Gastroesophageal sphincter (tissue), 3 donors: ENCODE measurements at regions not wholly inside any gene's neighbourhood (a gene's known extent, or its start where the extent isn't known, plus 50 kb on each side); places are given as distances from the start of the nearest gene placed in this dataset.

Experiments
- EP300 ChIP-seq: sonication (generic); formaldehyde crosslinking; IDR thresholded peaks from one replicate; pipeline ENCODE4 v1.6.1; 2017; ENCODE audit warnings: antibody characterized with exemption, mild to moderate bottlenecking
- POLR2A ChIP-seq, 2 donors: fragments of 450-650 bp; IDR thresholded peaks; one replicate each; pipeline ENCODE4 v1.6.1; 2017; ENCODE audit warnings: antibody characterized with exemption in 2 of 2, mild to moderate bottlenecking in 2 of 2, moderate library complexity in 1 of 2
- POLR2AphosphoS5 ChIP-seq: sonication (generic); formaldehyde crosslinking; IDR thresholded peaks from one replicate; pipeline ENCODE4 v1.6.1; 2017; ENCODE audit warnings: antibody characterized with exemption
- TF ChIP-seq, protein P1 (sequence below), 4 experiments: fragments of 200-600 bp in 2 of 4; fragments of 450-650 bp in 2 of 4; sonication (generic) in 1 of 4; IDR thresholded peaks; one replicate each; pipeline ENCODE4 v1.5.1; 2017 to 2019; ENCODE audit warnings: antibody characterized with exemption in 4 of 4, mild to moderate bottlenecking in 2 of 4, moderate library complexity in 2 of 4

DNA sequence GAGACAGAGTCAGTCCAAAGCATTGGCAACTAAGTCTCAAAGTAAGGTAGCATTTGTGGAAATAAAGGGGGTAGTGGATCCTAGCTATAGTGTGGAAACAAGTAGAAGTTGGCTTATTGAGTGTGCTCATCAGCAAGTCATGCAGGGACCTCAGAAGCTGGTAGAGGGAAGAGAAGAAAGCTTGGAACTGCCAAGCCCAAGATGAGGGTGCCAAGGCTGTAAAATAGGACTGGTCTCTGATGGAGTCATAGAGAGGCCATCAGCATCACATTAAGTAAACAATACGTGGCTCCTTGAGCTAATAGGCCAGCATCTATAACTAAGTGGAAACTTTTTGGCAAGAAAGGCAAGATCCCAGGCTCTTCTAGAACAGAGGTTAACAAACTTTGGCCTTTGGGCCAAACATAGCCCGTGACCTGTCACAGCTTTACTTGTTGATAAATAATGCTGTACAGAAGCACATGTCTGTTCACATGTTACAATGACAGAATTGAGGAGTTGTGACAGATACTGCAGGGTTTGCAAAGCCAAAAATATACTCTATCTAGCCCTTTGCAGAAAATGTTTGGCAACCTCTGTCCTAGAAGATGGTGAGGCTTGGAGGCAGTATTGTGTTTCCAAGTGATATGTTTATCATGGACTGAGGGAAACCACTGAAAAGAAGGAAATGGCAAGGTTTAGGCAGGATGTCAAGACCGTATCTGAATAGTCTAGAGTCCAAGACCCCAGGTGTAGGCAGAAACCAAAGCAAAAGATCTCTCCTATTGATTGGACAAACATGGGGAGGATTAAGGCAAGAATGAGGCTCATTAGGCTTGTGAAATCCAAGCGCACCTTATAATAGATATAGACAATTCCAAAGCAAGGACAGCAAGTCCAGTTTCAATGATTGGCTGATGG, 62.5 kb upstream of the CD44 start:
- TF ChIP-seq, protein P1, sequence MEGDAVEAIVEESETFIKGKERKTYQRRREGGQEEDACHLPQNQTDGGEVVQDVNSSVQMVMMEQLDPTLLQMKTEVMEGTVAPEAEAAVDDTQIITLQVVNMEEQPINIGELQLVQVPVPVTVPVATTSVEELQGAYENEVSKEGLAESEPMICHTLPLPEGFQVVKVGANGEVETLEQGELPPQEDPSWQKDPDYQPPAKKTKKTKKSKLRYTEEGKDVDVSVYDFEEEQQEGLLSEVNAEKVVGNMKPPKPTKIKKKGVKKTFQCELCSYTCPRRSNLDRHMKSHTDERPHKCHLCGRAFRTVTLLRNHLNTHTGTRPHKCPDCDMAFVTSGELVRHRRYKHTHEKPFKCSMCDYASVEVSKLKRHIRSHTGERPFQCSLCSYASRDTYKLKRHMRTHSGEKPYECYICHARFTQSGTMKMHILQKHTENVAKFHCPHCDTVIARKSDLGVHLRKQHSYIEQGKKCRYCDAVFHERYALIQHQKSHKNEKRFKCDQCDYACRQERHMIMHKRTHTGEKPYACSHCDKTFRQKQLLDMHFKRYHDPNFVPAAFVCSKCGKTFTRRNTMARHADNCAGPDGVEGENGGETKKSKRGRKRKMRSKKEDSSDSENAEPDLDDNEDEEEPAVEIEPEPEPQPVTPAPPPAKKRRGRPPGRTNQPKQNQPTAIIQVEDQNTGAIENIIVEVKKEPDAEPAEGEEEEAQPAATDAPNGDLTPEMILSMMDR (IDR thresholded peaks at IDR 0.05), result no peak
- TF ChIP-seq POLR2AphosphoS5 (no peak), POLR2A (IDR thresholded peaks at IDR 0.05) (no peak), EP300 (no peak)
